ENCODE measurements at regions not wholly inside any gene's neighbourhood (a gene's known extent, or its start where the extent isn't known, plus 50 kb on each side); places are given as distances from the start of the nearest gene placed in this dataset.

DNA sequence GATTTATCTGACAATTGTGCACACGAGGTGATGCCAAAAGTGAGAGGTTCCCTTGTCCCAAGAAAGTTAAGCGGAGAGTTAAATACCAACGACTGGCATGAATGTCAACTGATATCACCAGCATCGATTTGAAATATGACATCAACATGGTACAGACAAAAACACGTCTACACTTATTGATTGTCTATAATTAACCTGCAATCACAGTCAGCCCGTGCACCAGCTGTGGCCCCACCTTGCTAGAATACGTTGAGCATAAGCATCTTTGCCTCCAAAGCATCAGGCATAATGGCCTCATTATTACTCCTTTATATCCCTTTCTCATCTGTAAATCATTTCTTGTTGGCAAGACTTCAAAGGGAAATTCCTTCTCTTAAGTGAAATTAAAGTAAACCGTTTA is 625.4 kb downstream of the IRX1 start:
- TF ChIP-seq CTCF (IDR thresholded peaks at IDR 0.05): no peak
- TF ChIP-seq POLR2A (IDR thresholded peaks at IDR 0.05): no peak

Measured in prostate gland (tissue), 2 donors.